GM21447 (cell line): ENCODE measurements at regions not wholly inside any gene's neighbourhood (a gene's known extent, or its start where the extent isn't known, plus 50 kb on each side); places are given as distances from the start of the nearest gene placed in this dataset.
A peak's percentile ranks its signal among the peaks of the same experiment; 100 is the strongest.
"Not testable (repeated sequence)": the region's sequence is repeated elsewhere in the genome, so short reads cannot be mapped to it uniquely, and the experiment has no call there.

Experiments used
- ATAC-seq: cut with Tn5 transposase; IDR thresholded peaks from one replicate; pipeline ENCODE4 v1.9.1; 2021; ENCODE audit not compliant: unreplicated experiment

GRCh38 chr12:107515446-107515958, 170.1 kb upstream of the PWP1 start:
- no peak for ATAC-seq

DNA sequence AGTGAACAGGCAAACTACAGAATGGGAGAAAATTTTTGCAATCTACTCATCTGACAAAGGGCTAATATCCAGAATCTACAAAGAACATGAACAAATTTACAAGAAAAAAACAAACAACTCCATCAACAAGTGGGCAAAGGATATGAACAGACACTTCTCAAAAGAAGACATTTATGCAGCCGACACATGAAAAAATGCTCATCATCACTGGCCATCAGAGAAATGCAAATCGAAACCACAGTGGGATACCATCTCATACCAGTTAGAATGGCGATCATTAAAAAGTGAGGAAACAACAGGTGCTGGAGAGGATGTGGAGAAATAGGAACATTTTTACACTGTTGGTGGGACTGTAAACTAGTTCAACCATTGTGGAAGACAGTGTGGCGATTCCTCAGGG, 167.8 kb upstream of the PWP1 start:
- not testable (repeated sequence) for ATAC-seq

DNA sequence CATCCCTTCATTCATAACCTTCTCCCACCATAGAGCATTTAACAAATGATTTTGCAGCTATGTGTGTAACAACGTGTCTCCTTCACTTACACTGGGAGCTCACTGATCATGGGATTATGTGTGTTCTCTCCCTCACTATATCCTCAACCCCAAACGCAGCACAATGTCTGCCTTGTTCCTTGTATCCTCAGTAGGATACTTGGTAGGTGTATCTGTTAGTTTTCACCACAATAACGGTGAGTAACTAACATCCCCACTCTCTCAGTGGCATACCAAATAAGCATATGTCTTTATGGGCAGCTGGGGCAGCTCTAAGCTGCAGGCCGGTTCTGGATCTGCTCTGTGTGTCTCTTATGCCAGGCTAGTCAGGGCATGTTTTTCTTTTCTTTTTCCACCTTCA, 166.7 kb upstream of the PWP1 start:
- no peak for ATAC-seq

- ATAC-seq = no peak
Observed at GRCh38 chr12:107519906-107520859, 165.4 kb upstream of the PWP1 start.

DNA sequence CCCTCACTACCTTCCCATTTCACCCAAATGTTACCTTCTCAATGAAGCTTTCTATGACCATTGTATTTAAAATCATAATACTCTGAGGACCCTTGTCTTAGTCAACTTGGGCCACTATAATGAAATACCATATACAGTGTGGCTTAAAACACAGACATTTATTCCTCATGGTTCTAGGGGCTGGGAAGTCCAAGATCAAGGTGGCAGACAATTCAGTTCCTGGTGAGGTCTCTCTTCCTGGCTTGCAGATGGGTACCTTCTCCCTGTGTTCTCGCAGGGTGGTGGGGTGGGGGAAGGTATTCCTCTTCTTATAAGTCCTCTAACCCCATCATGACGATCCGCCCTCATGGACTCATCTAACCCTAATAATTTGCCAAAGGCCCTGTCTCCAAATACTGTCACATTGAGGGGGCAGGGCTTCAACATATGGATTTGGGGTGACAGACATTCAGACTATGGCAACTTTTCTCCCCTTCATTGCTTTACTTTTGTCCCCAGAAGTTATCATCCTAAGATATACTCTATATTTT, 163.7 kb upstream of the PWP1 start:
- no peak for ATAC-seq

DNA sequence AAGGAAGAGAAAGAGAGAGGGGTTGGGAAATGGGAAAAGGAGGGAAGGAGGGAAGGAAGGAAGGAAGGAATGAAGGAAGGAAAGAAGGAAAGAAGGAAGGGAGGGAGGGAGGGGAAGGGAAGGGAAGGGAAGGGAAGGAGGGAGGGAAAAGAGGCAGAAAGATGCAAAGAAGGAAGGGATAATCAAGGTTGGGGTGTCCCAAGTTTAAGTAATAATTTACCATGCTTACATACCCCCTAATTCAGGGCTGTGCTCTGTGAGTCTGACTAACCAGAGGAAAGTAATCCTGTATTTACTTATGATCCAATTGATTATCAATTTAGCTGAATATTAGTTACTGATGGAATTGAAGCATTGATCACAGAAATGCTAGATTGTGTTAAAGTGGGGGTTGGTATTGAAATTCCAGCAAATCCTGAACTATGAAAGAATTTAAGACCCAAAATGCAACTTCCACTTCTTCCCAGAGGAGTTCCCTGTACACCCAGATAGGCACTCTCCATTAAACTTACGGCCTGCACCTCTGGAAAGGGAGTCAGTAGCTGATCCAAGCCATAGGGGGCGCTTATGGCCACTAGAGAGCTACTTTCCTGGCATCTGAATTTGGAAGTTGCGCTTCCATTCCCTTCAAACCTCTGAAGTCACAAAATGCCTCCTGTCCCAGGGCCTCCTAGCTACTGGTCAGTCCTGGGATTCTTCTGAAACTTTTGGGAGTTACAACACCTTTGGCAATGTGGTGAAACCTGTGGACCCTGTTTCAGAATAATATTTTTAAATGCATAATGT, 162.7 kb upstream of the PWP1 start:
- no peak for ATAC-seq

DNA sequence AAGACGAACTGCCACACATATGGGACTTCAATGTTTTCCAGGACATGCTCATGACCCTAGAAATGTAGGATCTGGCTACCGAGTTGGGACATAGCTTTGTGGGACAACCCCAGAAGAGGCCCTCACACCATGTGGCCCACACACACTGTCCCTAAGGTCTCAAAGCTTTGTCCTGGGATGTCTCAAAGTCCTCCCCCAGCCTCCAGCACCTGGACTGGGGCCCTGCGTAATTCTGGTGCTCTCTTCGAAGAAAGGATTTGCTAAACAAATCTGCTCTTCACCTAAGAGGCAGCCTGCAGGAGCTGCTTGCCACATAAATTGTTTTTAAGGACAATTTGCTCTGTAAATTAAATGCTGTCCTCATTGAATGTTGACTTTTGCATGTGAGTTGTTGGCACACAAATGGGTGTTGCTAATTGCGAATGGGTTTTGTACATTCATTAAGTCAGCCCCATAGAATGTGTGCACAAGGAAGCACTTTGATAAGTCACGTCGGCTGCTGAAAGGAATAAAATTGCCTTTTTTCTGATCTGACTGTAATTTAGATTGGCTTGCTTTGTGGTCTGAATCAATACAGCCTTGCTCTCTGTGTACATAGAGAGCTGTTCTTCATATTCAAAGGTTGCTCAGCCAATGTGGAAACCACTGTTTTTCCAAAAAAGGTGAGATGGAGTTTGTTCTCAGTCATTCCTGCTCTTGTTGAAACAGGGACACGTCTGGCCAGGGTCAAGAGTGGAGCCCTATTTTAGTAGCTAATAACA, 161.6 kb upstream of the PWP1 start:
- no peak for ATAC-seq

DNA sequence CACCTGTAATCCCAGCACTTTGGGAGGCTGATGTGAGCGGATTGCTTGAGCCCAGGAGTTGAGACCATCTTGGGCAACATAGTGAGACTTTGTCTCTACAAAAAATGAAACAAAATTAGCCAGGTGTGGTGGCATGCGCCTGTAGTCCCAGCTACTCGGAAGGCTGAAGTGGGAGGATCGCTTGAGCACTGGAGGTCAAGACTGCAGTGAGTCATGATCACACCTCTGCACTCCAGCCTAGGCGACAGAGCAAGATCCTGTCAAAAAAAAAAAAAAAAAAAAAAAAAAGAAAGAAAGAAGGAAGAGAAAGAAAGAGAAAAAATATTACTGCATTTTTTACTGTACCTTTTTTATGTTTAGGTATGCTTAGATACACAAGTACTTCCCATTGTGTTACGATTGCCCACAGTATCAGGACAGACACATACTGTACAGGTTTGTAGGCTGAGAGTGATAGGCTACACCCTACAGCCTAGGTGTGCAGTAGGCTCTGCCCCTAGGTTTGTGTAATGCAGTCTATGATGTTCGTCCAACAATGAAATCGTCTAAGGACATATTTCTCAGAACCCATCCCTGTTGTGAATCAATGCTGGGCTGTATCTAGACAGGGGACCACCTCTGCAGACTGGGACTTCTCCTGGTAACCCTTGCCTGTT, 160.4 kb upstream of the PWP1 start:
- ATAC-seq = no peak

- ATAC-seq = no peak
Observed at GRCh38 chr12:107525719-107526554, 159.7 kb upstream of the PWP1 start.

GRCh38 chr12:107526555-107527180, 158.9 kb upstream of the PWP1 start:
- no peak for ATAC-seq

DNA sequence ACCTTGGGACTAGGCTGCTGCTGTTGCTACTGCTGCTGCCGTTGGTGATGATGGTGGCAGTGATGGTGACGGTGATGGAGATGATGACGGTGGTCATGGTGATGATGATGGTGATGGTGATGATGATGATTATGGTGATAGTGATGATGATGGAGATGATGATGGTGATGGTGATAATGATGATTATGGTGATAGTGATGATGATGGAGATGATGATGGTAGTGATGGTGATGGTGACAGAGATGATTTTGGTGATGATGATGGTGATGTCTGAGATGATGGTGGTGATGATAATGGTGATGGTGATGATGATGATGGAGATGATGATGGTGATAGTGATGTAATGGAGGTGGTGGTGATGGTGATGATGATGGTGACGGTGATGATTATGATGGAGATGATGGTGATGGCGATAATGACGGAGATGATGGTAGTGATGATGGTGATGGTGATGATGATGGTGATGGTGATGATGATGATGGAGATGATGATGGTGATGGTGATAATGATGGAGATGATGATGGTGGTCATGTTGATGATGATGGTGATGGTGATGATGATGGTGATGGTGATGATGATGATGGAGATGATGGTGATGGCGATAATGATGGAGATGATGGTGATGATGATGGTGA, 156.8 kb upstream of the PWP1 start:
- ATAC-seq = no peak

DNA sequence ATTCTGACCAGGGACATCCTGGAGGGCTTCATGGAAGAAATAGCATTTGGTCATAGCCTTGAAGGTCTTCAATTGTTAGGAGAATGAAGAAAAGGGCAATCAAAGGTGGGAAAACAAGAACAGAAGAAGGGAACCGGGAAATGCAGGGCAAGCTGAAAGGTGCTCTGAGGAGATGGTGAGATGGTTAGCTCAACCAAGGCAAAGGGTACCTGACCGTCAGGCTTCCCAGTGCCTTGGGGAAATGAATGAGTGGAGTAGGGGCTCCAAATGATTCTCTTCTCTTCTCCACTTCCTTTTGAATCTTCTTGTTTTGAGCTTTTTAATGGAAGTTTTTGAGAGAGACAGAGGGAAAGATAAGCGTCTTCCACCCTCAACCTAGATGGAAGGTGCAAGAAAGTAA, 155.6 kb upstream of the PWP1 start:
- ATAC-seq = no peak

GRCh38 chr12:107530701-107531100, 154.9 kb upstream of the PWP1 start:
- no peak for ATAC-seq

DNA sequence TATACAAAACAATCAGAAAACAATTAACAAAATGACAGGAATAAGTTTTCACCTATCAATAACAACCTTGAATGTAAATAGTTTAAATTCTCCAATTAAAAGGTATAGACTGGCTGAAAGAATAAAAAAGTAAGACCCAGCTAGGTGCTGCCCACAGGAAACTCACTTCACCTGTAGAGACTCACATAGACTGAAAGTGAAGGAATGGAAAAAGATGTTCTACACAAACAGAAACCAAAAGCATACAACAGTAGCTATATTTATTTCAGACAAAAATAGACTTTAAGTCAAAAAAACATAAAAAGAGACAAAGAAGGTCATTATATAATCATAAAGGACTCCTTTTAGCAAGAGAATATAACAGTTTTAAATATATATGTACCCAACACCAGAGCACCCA, 152.4 kb upstream of the PWP1 start:
- ATAC-seq = peak; percentile 96

- no peak for ATAC-seq
Observed at GRCh38 chr12:107536613-107537012, 149.0 kb upstream of the PWP1 start.

GRCh38 chr12:107537464-107538119, 148.0 kb upstream of the PWP1 start:
- no peak for ATAC-seq

GRCh38 chr12:107539196-107539939, 146.2 kb upstream of the PWP1 start:
- no peak for ATAC-seq
